ENCODE measurements at regions not wholly inside any gene's neighbourhood (a gene's known extent, or its start where the extent isn't known, plus 50 kb on each side); places are given as distances from the start of the nearest gene placed in this dataset.
A peak's percentile ranks its signal among the peaks of the same experiment; 100 is the strongest.

- H3K9me3 ChIP-seq (ENCODE audit: control insufficient read depth, low read depth, low read length) = no peaks in the 10 kb centered on the region
- DNase-seq = peak in 1 of 2 donors; percentile 43
- H3K4me3 ChIP-seq (ENCODE audit: low read length) = peak overlapping the region; percentile 1
- no peaks in the 10 kb centered on the region for H3K36me3 ChIP-seq (ENCODE audit: control insufficient read depth, insufficient read depth, low read length)
- H3K27me3 ChIP-seq (ENCODE audit: control insufficient read depth, insufficient read depth, low read length) = no peaks in the 10 kb centered on the region
- H3K27ac ChIP-seq (ENCODE audit: low read length) = no peak overlapping the region
- H3K4me1 ChIP-seq (ENCODE audit: control insufficient read depth, insufficient read depth, low read length) = no peaks in the 10 kb centered on the region
- WGBS (ENCODE audit: insufficient coverage, low lambda C conversion rate) = 20% methylated on average over 1 of the region's 1 CpG
Observed at GRCh38 chr12:74849801-74850200, 312.2 kb downstream of the ATXN7L3B start.

DNA sequence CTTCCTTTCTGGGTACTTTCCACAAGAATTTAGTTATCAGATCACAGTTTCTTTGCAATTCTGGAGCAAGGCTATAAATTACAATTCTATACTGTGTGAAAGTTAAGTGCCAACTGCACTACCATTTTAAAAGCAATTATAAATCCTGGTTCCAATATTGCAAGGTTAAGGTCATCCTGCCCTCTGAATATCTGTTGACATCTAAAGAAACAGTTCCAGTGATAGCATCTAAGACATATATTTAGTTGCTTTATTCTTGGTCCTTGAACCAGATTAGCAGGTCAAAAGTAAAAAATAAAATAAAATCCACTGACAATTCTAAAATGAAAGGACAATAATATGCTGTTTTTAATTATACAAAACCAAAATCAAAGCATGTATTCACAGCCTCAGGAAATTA lies 334.2 kb downstream of the ATXN7L3B start:
- no peak for DNase-seq
- Histone ChIP-seq H3K27ac (ENCODE audit: low read length) (no peak overlapping the region), H3K4me1 (ENCODE audit: control insufficient read depth, insufficient read depth, low read length) (no peaks in the 10 kb centered on the region), H3K27me3 (ENCODE audit: control insufficient read depth, insufficient read depth, low read length) (no peaks in the 10 kb centered on the region), H3K36me3 (ENCODE audit: control insufficient read depth, insufficient read depth, low read length) (no peaks in the 10 kb centered on the region), H3K4me3 (ENCODE audit: low read length) (no peak overlapping the region), H3K9me3 (ENCODE audit: control insufficient read depth, low read depth, low read length) (peaks cover 2% of the 10 kb centered on the region)

DNA sequence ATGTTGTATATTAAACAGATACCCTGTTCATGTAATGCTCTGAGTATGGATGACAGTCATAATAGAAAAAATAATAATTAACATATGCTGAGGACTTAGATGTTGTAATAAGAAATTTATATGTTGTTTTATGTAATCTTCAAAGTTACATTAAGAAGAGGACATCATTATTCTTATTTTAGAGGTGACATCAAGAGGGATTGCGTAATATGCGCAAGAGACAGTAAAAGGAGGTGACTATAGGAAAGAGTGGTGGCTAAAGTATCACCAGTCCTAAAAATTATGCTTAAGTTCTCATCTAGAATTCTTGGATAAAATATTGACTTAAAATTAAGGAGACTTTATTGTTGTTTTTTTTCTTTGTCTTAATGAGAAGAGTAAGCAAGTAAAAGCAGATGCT lies 323.9 kb downstream of the KCNC2 start:
- Histone ChIP-seq H3K27ac (ENCODE audit: low read length) (no peak overlapping the region), H3K36me3 (ENCODE audit: control insufficient read depth, insufficient read depth, low read length) (no peaks in the 10 kb centered on the region), H3K4me3 (ENCODE audit: low read length) (no peak overlapping the region), H3K9me3 (ENCODE audit: control insufficient read depth, low read depth, low read length) (no peaks in the 10 kb centered on the region), H3K4me1 (ENCODE audit: control insufficient read depth, insufficient read depth, low read length) (peaks cover 5% of the 10 kb centered on the region), H3K27me3 (ENCODE audit: control insufficient read depth, insufficient read depth, low read length) (no peaks in the 10 kb centered on the region)
- no CpG with 5 or more reads among the region's 2 CpGs for WGBS (ENCODE audit: insufficient coverage, low lambda C conversion rate)
- DNase-seq = no peak

GRCh38 chr12:74889073-74889472 lies 320.6 kb downstream of the KCNC2 start:
- Histone ChIP-seq H3K36me3 (ENCODE audit: control insufficient read depth, insufficient read depth, low read length) (no peaks in the 10 kb centered on the region), H3K4me3 (ENCODE audit: low read length) (no peak overlapping the region), H3K9me3 (ENCODE audit: control insufficient read depth, low read depth, low read length) (no peaks in the 10 kb centered on the region), H3K27ac (ENCODE audit: low read length) (no peak overlapping the region), H3K27me3 (ENCODE audit: control insufficient read depth, insufficient read depth, low read length) (no peaks in the 10 kb centered on the region), H3K4me1 (ENCODE audit: control insufficient read depth, insufficient read depth, low read length) (peaks cover 5% of the 10 kb centered on the region)
- DNase-seq = no peak
- WGBS (ENCODE audit: insufficient coverage, low lambda C conversion rate) = 100% methylated on average over 2 of the region's 2 CpGs

- no peaks in the 10 kb centered on the region for H3K9me3 ChIP-seq (ENCODE audit: control insufficient read depth, low read depth, low read length)
- no peaks in the 10 kb centered on the region for H3K27me3 ChIP-seq (ENCODE audit: control insufficient read depth, insufficient read depth, low read length)
- H3K4me1 ChIP-seq (ENCODE audit: control insufficient read depth, insufficient read depth, low read length) = peaks cover 5% of the 10 kb centered on the region
- WGBS (ENCODE audit: insufficient coverage, low lambda C conversion rate) = no CpG with 5 or more reads among the region's 3 CpGs
- H3K36me3 ChIP-seq (ENCODE audit: control insufficient read depth, insufficient read depth, low read length) = no peaks in the 10 kb centered on the region
- no peak overlapping the region for H3K4me3 ChIP-seq (ENCODE audit: low read length)
- H3K27ac ChIP-seq (ENCODE audit: low read length) = peak overlapping the region; percentile 47
- DNase-seq = peak in 1 of 2 donors; percentile 16
Observed at GRCh38 chr12:74889563-74890236, 319.9 kb downstream of the KCNC2 start.

- Histone ChIP-seq H3K4me3 (ENCODE audit: low read length) (no peak overlapping the region), H3K9me3 (ENCODE audit: control insufficient read depth, low read depth, low read length) (no peaks in the 10 kb centered on the region), H3K36me3 (ENCODE audit: control insufficient read depth, insufficient read depth, low read length) (no peaks in the 10 kb centered on the region), H3K27me3 (ENCODE audit: control insufficient read depth, insufficient read depth, low read length) (no peaks in the 10 kb centered on the region), H3K27ac (ENCODE audit: low read length) (peak overlapping the region; percentile 47), H3K4me1 (ENCODE audit: control insufficient read depth, insufficient read depth, low read length) (peaks cover 5% of the 10 kb centered on the region)
- WGBS (ENCODE audit: insufficient coverage, low lambda C conversion rate) = 0% methylated on average over 1 of the region's 4 CpGs
- DNase-seq = peak; percentile 49 to 80
Observed at GRCh38 chr12:74890237-74890599, 319.4 kb downstream of the KCNC2 start.

DNA sequence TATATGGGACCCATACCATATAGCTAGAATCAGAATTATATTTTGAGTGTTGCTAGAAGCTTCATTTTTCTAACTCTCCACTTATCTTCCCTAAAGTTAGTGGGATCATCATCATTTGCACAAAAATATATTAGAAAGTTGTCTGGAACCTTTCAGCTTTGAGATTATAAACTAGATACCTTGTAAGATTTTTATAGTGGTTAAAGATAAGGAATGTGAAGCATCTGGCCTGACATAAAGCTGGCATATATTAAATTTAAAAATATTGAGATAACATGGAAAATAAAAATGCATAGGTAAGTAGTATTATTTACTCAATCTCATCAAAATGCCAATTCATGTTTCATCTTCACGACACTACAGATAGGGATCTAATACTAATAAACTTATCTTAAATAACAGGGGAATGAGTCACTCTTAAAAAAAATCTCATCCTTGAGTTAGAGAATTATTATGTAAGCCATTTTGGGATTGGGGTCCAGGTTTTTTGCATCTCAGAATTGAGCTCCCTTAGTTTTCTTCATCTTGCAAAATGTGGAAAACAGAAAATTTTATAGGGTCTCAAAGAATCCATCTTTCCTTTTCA lies 318.5 kb downstream of the KCNC2 start:
- no peak for DNase-seq
- Histone ChIP-seq H3K27me3 (ENCODE audit: control insufficient read depth, insufficient read depth, low read length) (no peaks in the 10 kb centered on the region), H3K4me1 (ENCODE audit: control insufficient read depth, insufficient read depth, low read length) (peaks cover 5% of the 10 kb centered on the region), H3K36me3 (ENCODE audit: control insufficient read depth, insufficient read depth, low read length) (no peaks in the 10 kb centered on the region), H3K27ac (ENCODE audit: low read length) (no peak overlapping the region), H3K4me3 (ENCODE audit: low read length) (no peak overlapping the region), H3K9me3 (ENCODE audit: control insufficient read depth, low read depth, low read length) (no peaks in the 10 kb centered on the region)
- no CpG with 5 or more reads among the region's 1 CpG for WGBS (ENCODE audit: insufficient coverage, low lambda C conversion rate)

DNA sequence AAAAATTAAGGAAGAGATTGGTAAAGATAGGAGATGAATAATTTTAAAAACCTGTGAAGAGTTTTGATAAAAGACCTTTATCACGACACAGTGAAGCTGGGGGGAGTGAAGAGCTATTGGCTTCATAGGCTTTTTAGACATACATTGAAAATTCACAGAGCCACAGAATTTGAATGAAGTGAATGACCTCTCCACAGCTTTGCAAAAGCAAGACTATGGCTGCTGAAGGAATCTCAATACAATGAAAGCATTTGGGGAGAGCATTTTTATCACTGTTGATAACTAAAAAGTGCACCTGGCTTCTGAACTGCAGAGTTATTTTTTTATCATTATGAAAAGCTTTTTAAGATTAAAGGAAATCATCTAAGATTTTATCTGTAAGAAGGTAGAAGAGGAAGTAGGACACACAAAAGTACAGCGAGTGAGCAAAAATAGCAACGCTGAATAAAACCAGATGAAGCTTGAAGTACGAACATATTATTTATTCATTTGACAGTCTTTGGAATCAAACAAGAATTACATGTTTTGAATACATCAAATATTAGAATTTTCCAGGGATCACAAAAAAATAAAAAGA lies 317.5 kb downstream of the KCNC2 start:
- Histone ChIP-seq H3K4me3 (ENCODE audit: low read length) (no peak overlapping the region), H3K4me1 (ENCODE audit: control insufficient read depth, insufficient read depth, low read length) (peaks cover 5% of the 10 kb centered on the region), H3K27me3 (ENCODE audit: control insufficient read depth, insufficient read depth, low read length) (no peaks in the 10 kb centered on the region), H3K27ac (ENCODE audit: low read length) (no peak overlapping the region), H3K36me3 (ENCODE audit: control insufficient read depth, insufficient read depth, low read length) (no peaks in the 10 kb centered on the region), H3K9me3 (ENCODE audit: control insufficient read depth, low read depth, low read length) (no peaks in the 10 kb centered on the region)
- WGBS (ENCODE audit: insufficient coverage, low lambda C conversion rate) = 100% methylated on average over 2 of the region's 4 CpGs
- DNase-seq = no peak

GRCh38 chr12:74896186-74896585 lies 313.5 kb downstream of the KCNC2 start:
- no peak overlapping the region for H3K4me3 ChIP-seq (ENCODE audit: low read length)
- DNase-seq = no peak
- no peak overlapping the region for H3K27ac ChIP-seq (ENCODE audit: low read length)
- no peaks in the 10 kb centered on the region for H3K36me3 ChIP-seq (ENCODE audit: control insufficient read depth, insufficient read depth, low read length)
- H3K27me3 ChIP-seq (ENCODE audit: control insufficient read depth, insufficient read depth, low read length) = no peaks in the 10 kb centered on the region
- WGBS (ENCODE audit: insufficient coverage, low lambda C conversion rate) = 100% methylated on average over 1 of the region's 1 CpG
- H3K4me1 ChIP-seq (ENCODE audit: control insufficient read depth, insufficient read depth, low read length) = no peaks in the 10 kb centered on the region
- no peaks in the 10 kb centered on the region for H3K9me3 ChIP-seq (ENCODE audit: control insufficient read depth, low read depth, low read length)

DNA sequence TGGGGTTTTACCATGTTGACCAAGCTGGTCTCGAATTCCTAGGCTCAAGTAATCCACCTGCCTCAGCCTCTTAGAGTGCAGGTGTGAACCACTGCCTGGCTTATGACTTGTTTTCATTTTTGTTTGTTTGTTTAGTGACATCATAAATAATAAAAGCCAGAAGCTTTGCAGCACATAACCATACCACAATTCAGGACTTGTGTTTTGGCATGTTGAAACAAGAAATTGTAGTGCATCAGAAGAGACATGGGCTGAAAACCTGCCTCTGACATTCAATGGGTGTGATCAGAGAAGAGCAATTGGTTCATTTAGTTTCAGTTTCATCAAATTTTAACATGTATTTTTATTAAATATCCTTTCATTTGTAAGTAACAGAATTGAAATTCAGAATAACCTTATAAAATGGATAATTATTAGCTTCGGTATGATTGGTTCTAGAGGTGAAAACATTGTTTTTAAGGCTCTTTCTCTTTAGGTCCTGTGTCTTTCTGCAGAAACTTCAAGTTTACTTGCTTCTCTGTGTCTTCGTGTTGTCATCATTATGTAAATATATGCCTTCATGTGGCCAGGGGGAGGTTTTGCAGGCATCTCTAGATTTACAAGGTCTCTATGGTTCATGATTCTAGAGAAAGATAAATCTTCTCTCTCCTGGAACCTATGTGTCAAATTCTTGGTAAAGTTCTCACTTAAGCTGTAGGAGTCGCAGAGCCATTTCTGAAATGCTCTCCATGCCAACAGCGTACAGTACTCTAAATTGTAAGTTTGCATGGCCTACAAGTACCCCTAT lies 312.0 kb downstream of the KCNC2 start:
- no CpG with 5 or more reads among the region's 5 CpGs for WGBS (ENCODE audit: insufficient coverage, low lambda C conversion rate)
- no peak for DNase-seq
- Histone ChIP-seq H3K9me3 (ENCODE audit: control insufficient read depth, low read depth, low read length) (no peaks in the 10 kb centered on the region), H3K4me1 (ENCODE audit: control insufficient read depth, insufficient read depth, low read length) (no peaks in the 10 kb centered on the region), H3K4me3 (ENCODE audit: low read length) (no peak overlapping the region), H3K27ac (ENCODE audit: low read length) (no peak overlapping the region), H3K36me3 (ENCODE audit: control insufficient read depth, insufficient read depth, low read length) (no peaks in the 10 kb centered on the region), H3K27me3 (ENCODE audit: control insufficient read depth, insufficient read depth, low read length) (no peaks in the 10 kb centered on the region)

Measured in large intestine (tissue), 3 donors.